OCI-M1 (cell line): ENCODE measurements at regions not wholly inside any gene's neighbourhood (a gene's known extent, or its start where the extent isn't known, plus 50 kb on each side); places are given as distances from the start of the nearest gene placed in this dataset.

Experiments
- DNase-seq: peaks from one replicate; lab custom pipeline; 2025; lab: John Stamatoyannopoulos, UW

GRCh38 chr13:102935896-102936321 is 90.1 kb downstream of the ERCC5 start:
- DNase-seq: no peak

- no peak for DNase-seq
Measured at GRCh38 chr13:102933523-102933922, 87.7 kb downstream of the ERCC5 start.

- DNase-seq: no peak
Measured at GRCh38 chr13:102933122-102933521, 87.3 kb downstream of the ERCC5 start.

- DNase-seq: no peak
Measured at GRCh38 chr13:102932331-102932730, 86.5 kb downstream of the ERCC5 start.

GRCh38 chr13:102930566-102930965 is 84.7 kb downstream of the ERCC5 start:
- no peak for DNase-seq

- DNase-seq: peak; percentile 43
Measured at GRCh38 chr13:102928941-102929675, 83.3 kb downstream of the ERCC5 start.
